Right ventricle myocardium superior (tissue), 1 donor: ENCODE measurements at regions not wholly inside any gene's neighbourhood (a gene's known extent, or its start where the extent isn't known, plus 50 kb on each side); places are given as distances from the start of the nearest gene placed in this dataset.
A peak's percentile ranks its signal among the peaks of the same experiment; 100 is the strongest.

ENCODE experiments used
- ATAC-seq: fragments of 200-7000 bp; cut with Tn5 transposase; one replicate; pipeline ENCODE4 v1.9.1; 2020; ENCODE audit warnings: mild to moderate bottlenecking; ENCODE audit not compliant: poor library complexity
- DNase-seq: peaks from one replicate; pipeline ENCODE4 v3.0.0-alpha.2; 2020
- intact Hi-C: fragments of 100-400 bp; cut with DNase I; formaldehyde crosslinking; loops from one replicate; pipeline ENCODE4 v1.11.2; 2022
- donor health status: DM: no; HTN: yes; CAD: no; lungs with severe emphysema.

DNA sequence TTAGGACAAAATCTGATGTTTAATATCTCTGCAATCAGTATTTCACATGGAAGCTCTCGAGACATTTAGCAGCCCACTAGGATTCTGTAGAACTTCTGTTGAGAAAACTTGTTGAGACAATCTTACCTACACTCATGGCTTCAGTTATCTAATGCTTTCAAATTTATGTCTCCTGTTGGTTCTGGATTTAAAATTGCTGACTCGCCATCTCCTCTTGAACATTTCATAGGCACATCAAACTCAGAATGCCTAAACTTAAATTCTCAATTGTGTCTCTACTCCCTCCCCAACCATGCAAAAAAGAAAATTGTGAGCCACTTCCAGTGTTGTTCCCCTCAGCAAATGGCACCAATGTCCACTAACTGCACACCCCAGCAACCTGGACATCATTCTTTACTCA lies 142.5 kb upstream of the AHI1 start:
- ATAC-seq (no peak), DNase-seq (no peak)
- intact Hi-C loops: no loop called here

- ATAC-seq (no peak), DNase-seq (no peak)
- intact Hi-C loops: no loop called here
These were observed 143.0 kb upstream of the AHI1 start for GRCh38 chr6:135640449-135641111.

- DNase-seq: no peak
- intact Hi-C loops: no loop called here
- ATAC-seq: no peak
These were observed 145.4 kb upstream of the AHI1 start for GRCh38 chr6:135642912-135643311.

DNA sequence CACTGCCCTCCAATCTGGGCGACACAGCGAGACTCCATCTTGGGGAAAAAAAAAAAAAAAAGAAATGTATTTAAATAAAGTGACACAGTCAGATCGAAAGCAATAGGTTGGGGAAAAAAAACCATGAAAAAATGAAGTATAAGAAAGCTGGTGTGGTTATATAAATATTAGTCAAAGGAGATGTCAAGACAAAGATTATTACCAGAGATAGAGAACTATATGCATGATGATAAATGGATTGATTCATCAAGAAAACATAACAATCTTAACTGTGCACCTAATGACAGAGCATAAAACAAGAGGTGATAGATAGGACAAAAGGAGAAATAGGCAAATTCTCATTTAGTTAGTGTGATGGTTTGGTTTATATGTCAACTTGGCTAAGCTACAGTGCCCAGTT lies 146.9 kb upstream of the AHI1 start:
- no peak for DNase-seq
- ATAC-seq: no peak
- intact Hi-C loops: no loop called here

DNA sequence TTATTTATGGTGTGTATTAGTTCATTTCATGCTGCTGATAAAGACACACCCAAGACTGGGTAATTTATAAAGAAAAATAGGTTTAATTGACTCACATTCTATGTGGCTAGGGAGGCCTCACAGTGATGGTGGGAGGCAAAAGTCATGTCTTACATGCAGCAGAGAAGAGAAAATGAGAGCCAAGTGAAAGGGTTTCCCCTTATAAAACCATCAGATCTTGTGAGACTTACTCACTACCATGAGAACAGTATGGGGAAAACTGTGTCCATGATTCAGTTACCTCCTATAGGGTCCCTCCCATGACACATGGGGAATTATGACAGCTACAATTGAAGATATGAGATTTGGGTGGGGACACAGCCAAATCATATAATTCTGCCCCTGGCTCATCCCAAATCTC lies 150.0 kb upstream of the AHI1 start:
- ATAC-seq: no peak
- intact Hi-C loops: no loop called here
- no peak for DNase-seq

DNA sequence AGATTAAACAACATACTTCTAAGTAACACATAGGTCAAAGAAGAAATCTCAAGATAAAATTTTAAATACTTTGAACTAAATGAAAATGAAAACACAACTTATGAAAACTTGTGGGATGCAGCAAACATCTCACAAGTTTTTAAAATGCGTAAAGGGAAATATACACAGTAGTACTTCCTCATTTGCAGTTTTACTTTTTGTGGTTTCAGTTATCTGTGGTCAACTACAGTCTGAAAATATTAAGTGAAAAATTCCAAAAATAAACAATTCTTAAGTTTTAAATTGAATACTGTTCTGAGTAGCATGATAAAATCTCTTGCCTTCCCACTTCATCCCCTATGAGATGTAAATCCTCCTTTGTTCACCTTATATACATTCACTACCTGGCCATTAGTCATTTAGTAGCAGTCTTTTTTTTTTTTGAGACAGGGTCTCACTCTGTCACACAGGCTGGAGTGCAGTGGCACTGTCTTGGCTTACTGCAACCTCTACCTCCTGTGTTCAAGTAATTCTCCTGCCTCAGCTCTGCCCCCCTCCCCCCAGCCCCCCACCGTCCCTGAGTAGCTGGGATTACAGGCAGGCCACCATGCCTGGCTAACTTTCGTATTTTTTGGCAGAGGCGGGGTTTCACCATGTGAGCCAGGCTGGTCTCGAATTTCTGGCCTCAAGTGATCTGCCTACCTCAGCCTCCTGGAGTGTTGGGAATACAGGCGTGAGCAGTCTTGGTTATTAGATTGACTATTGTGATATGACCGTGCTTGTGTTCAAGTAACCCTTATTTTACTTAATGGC lies 154.6 kb upstream of the AHI1 start:
- ATAC-seq (no peak), DNase-seq (no peak)
- intact Hi-C loops: no loop called here

DNA sequence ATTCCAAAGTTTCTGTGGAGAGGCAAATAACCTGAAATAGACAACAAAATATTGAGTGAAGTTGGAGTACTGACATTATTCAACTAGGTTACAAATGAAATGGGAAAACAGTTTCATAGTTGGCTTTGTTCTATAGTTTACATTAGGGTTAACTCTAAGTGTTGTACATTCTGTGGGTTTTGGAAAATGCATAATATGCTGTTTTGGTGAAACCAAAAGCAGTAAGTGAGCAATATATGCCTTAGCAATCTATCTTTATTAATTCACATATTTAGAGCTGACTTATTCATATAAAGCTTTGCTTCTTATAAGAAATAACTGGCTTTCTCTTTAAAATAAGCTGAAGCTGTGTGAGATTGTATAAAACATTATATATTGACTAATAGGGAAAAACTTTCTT lies 157.5 kb upstream of the AHI1 start:
- ATAC-seq (no peak), DNase-seq (no peak)
- intact Hi-C loops: no loop called here

- DNase-seq (no peak), ATAC-seq (no peak)
- intact Hi-C loops: no loop called here
These were observed 159.7 kb upstream of the AHI1 start for GRCh38 chr6:135657207-135657606.

DNA sequence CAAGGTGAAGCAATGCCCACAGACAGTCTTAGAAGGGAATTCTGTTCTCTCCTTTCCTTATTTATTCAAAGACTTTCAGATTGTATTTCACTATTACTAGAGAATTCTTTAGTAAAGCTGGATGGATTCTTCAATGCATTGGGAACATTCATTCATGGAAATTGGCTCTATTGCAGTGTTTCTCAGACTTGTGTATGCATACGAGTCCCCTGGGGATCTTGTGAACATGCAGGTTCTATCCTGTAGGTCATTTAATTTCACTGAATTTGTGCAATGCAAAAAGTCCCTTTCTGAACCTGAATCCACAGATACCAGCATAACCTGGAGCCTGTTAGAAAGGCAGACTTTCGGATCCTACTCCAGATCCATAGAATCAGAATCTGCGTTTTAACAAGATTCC lies 160.9 kb upstream of the AHI1 start:
- no peak for ATAC-seq
- intact Hi-C loops: no loop called here
- no peak for DNase-seq

DNA sequence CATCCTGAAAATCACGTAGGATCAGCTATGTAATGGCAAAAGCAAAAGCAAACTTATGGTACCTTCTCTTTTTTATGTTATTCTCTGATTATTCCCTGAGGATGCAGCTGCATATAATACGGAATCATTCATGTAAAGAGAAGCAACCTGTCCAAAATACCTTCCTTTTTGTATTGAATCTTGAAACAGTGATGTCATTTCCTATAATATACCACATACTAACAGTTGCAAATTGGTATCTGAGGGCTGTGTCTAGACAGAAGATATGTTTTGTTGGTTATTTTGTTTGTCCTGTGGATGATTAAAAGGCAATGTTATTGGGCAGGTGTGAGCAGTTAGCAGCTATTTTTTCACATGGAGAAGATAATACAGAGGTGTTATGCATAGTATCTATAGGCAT lies 161.4 kb upstream of the AHI1 start:
- intact Hi-C loops: no loop called here
- ATAC-seq (no peak), DNase-seq (no peak)

DNA sequence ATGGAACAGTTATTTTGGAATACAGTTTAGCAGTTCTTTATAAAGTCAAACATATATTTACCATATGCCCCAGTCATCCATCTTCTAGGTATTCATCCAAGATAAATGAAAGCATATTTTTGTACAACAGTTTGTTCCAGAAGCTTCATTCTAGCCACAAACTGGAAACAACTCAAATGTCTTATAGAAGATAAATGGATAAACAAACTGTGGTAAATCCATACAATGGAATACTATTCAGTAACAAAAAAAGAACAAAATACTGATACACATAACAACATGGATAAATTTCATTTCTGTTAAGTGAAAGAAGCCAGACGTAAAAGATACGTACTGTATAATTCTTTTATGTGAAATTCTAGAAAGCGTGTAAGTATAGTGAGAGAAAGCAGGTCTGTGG lies 167.0 kb upstream of the AHI1 start:
- intact Hi-C loops: no loop called here
- ATAC-seq: no peak
- DNase-seq: no peak

- intact Hi-C loops: no loop called here
- no peak for ATAC-seq
- no peak for DNase-seq
These were observed 168.4 kb upstream of the AHI1 start for GRCh38 chr6:135665935-135666334.

DNA sequence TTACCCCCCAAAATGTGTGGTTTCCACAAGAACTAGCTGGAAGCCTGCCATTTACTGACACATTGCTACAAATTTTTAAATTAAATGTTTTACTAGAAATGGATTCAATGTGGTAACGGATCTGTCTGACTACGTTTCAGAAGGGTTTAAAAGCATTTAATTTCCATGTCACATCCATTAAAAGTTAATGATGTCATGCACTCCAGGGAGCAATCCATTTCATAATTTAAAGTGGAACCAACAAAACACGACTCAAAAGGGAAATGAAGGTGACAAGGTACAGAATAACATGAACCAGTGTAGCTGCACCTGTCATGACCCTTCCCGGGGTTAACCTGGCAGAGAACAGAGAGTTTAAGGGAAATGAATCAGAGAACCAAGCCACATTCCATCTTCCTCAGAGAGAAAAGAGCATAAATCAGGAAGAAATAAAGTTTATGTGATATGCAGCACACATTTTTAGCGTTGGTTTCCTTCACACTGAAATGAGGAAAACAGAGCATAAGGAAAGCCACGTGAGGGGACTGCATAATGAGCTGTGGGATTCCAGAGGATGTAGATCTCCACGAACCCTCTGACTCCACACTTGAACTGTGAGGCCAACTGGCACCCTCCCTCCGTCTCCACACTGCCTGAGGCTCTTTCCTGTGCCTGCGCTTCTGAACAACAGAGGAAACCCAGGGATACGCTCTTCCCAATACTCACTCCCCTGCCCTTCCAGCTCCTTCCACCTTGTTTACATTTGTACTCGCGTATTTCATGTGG lies 170.3 kb upstream of the AHI1 start:
- DNase-seq (peak; percentile 50), ATAC-seq (peak; percentile 70)
- intact Hi-C loops: no loop called here

- no peak for DNase-seq
- ATAC-seq: no peak
- intact Hi-C loops: no loop called here
These were observed 174.7 kb upstream of the AHI1 start for GRCh38 chr6:135672256-135672655.

DNA sequence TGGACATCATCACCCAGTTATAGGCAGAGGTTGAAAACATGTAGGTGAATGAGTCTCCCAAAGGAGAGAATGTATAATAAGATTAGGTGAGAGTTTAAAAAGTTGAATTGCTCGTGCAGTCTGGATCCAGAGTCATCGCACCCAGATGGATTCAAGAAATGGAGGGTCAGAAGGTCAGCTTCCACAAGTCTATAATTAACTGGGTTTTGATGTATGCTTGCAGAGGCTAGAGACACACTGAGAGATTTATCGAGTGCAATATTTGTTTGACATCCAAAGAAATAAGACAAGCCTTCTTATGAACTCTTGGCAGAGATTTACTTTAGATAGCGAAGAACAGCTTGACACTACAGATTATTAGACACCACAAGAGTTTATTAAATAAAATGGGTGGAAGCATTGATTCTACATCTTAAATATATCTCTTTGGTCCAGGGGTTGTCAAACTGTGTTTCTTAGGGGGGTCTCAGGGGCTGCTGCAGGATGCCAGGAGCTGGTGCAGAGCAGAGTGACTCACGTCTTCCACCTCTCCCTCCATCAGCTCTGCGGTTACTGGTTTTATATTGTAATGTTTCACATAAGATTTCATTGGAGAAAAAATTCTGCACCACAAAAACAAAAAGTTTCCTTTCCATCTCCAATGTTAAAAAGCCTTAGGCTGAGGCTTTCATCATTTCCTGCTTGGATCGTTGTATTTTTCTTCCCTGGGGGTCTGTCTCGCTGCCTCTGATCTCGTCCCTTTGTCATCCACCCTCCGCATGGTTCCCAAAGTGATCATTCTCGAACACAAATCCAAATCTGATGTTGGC lies 176.2 kb upstream of the AHI1 start:
- intact Hi-C loops: no loop called here
- DNase-seq: no peak
- ATAC-seq: no peak

DNA sequence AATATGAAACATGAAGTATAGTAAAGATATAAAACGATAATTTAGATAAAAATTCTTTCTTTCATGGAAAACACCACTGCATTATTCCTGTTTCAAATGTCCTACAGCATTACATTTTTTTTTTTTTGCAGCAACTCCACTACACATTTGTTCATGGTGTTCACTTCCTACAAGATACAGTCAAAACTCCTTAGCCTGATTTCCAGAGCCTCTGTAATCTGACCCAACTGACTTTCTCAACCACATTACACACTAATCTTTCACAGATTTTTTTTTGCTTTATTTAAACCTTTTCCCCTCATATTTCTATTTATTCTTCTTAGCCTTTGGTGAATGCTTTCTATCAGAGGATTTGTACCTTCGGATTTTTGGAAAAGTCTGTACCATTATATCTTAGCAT lies 176.5 kb upstream of the PDE7B start:
- no peak for DNase-seq
- no peak for ATAC-seq
- intact Hi-C loops: no loop called here

DNA sequence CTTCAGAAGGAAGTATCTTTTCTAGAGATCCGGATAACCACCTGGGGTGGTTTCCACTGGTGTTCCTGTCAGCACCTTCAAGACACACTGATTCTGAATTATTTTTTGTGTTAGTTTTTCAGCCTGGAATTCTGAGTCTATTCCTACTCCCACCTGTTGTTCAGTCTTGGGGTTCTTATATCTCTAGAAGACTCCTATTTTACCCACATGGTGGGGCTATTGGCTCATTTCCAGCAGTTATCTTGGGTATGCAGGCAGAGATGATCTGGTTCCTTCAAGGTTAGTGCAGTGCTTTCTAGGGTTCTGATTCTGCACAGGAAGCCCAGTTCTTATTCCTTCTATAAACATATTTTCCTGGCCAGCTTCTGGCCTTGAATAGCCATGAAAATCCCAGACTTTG lies 175.6 kb upstream of the PDE7B start:
- intact Hi-C loops: no loop called here
- DNase-seq: no peak
- ATAC-seq: no peak

DNA sequence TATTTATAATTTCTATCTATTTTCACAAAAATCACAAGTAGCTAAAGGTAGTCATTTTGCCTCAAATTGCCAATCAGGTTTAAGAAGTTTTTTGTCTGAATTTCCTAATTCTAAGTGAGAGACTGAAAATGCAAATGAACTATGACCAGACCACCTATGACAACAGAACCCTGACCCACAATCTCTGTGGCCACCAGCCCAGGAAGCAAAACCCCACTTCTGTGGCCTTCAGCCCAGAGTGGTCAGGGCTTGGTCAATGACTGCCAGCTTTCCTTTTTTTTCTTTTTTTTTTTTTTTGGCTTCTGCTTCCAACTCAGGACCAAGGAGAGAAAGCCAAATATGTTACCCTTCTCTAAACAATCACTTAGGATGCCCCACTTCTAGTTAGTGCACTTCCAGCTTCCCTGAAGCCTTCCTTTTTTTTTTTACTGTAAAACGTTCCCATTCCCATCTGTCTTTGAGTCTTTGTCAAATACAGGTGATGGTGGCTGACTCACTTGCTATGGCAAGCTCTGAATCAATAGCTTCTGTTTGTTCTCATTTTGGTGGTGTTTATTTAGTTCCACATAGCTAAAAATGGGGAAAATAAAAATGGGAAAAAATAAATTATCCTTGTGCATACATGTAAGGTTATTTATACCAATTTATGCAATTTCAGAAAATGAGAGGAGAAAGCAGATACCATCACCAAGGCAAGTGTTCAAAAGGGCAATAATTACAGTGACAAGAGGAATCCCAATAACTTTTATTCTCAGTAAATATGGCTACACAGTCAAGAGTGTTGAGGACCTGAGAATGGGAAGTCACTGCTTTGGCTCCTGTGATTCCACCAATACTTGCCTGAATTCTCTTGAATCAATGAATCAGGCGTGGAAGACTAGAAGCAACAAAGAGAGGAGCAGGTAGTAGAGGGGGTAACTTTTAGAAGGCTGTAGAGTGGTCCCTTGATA lies 170.3 kb upstream of the PDE7B start:
- intact Hi-C loops: no loop called here
- DNase-seq (no peak), ATAC-seq (no peak)
